HCT116 (cell line): ENCODE measurements at regions not wholly inside any gene's neighbourhood (a gene's known extent, or its start where the extent isn't known, plus 50 kb on each side); places are given as distances from the start of the nearest gene placed in this dataset.

Experiments used
- ATAC-seq: fragments of 200-7000 bp; cut with Tn5 transposase; 2 replicates; pipeline ENCODE4 v1.9.1; 2020; ENCODE audit warnings: mild to moderate bottlenecking, moderate library complexity
- BruUV-seq: library from RNA; stranded (reverse); fragments of 400-500 nt; replicated peaks from 2 replicates; lab custom pipeline; 2021; lab: Mats Ljungman, UMichigan
- CTCF ChIA-PET: fragments of 300-600 bp; sonication (Branson Sonifier 250); formaldehyde crosslinking; loops from one replicate; lab custom pipeline; 2021; ENCODE audit warnings: antibody characterized with exemption; lab: Charles Lee
- POLR2A ChIA-PET: fragments of 300-600, 350-600 bp; sonication (Branson Sonifier 250); formaldehyde crosslinking; loops from one replicate; lab custom pipeline; 2021; ENCODE audit warnings: antibody characterized with exemption; lab: Charles Lee
- RAD21 ChIA-PET, 2 experiments: fragments of 300-600 bp; sonication (Branson Sonifier 250); formaldehyde crosslinking; loops; one replicate each; lab custom pipeline; 2023; ENCODE audit warnings: low total read pairs in 2 of 2; ENCODE audit not compliant: uncharacterized antibody in 2 of 2, unreplicated experiment in 2 of 2, low non-redundant PET in 1 of 2; lab: Charles Lee
- DNase-seq: peaks from one replicate; pipeline ENCODE4 v3.0.0-alpha.2; 2010; ENCODE audit warnings: low read depth, low spot score
- H2AFZ ChIP-seq: fragments of 200-600 bp; shearing (Covaris generic), sonication (generic); 2 replicates; pipeline ENCODE4 v1.6.1; 2017; ENCODE audit warnings: low read depth, mixed run types, mixed read lengths, antibody characterized with exemption, low read length; ENCODE audit not compliant: poor library complexity, severe bottlenecking
- H3K27ac ChIP-seq: 2 replicates; pipeline ENCODE4 v1.5.1; 2012; ENCODE audit warnings: low read depth, low read length
- H3K27me3 ChIP-seq: fragments of 200-600 bp; sonication (generic); 2 replicates; pipeline ENCODE4 v1.6.1; 2016; ENCODE audit warnings: mixed run types, low read length, mixed read lengths; ENCODE audit not compliant: insufficient read depth
- H3K36me3 ChIP-seq, 2 experiments: fragments of 200-500 bp in 1 of 2; fragments of 200-600 bp in 1 of 2; sonication (Bioruptor generic) in 1 of 2; sonication (generic) in 1 of 2; 2 replicates each; pipeline versions ENCODE4 v1.5.1 to v1.6.1; 2014 to 2016; ENCODE audit warnings: low read length in 2 of 2, inconsistent platforms in 1 of 2, mixed read lengths in 1 of 2, mixed run types in 1 of 2; ENCODE audit not compliant: insufficient read depth in 2 of 2, control insufficient read depth in 1 of 2
- H3K4me1 ChIP-seq, 2 experiments: fragments of 200-600 bp in 1 of 2; sonication (generic) in 1 of 2; 2 replicates each; pipeline versions ENCODE4 v1.5.1 to v1.6.1; 2012 to 2017; ENCODE audit warnings: low read length in 2 of 2, inconsistent platforms in 1 of 2, mild to moderate bottlenecking in 1 of 2, mixed read lengths in 1 of 2, mixed run types in 1 of 2, moderate library complexity in 1 of 2; ENCODE audit not compliant: insufficient read depth in 2 of 2, control insufficient read depth in 1 of 2
- H3K4me2 ChIP-seq: fragments of 200-600 bp; sonication (generic); 2 replicates; pipeline ENCODE4 v1.6.1; 2017; ENCODE audit warnings: mixed run types, low read length, mixed read lengths
- H3K4me3 ChIP-seq, 2 experiments: fragments of 200-600 bp in 1 of 2; sonication (generic) in 1 of 2; replicated peaks in 1 of 2; 2 replicates each; pipeline ENCODE4 v1.5.1; 2011 to 2016; ENCODE audit warnings: low read length in 2 of 2, control low read depth in 1 of 2, low read depth in 1 of 2, mild to moderate bottlenecking in 1 of 2, mixed read lengths in 1 of 2, mixed run types in 1 of 2
- H3K79me2 ChIP-seq: fragments of 200-600 bp; sonication (generic); 2 replicates; pipeline ENCODE4 v1.6.1; 2017; ENCODE audit warnings: mild to moderate bottlenecking, mixed run types, low read length, moderate library complexity, mixed read lengths; ENCODE audit not compliant: insufficient read depth
- H3K9ac ChIP-seq: fragments of 200-600 bp; sonication (generic); 2 replicates; pipeline ENCODE4 v1.6.1; 2016; ENCODE audit warnings: low read length, mixed read lengths
- H3K9me2 ChIP-seq: fragments of 200-600 bp; sonication (generic), shearing (Covaris generic); 2 replicates; pipeline ENCODE4 v1.6.1; 2017; ENCODE audit warnings: mixed run types, mild to moderate bottlenecking, moderate library complexity; ENCODE audit not compliant: insufficient read depth
- H3K9me3 ChIP-seq, 2 experiments: fragments of 200-500 bp in 1 of 2; fragments of 200-600 bp in 1 of 2; sonication (Bioruptor generic) in 1 of 2; sonication (generic) in 1 of 2; 2 replicates each; pipeline ENCODE4 v1.6.1; 2014 to 2017; ENCODE audit warnings: low read length in 2 of 2, mixed read lengths in 2 of 2, inconsistent platforms in 1 of 2, low read depth in 1 of 2, mild to moderate bottlenecking in 1 of 2, mixed run types in 1 of 2, moderate library complexity in 1 of 2; ENCODE audit not compliant: control insufficient read depth in 1 of 2, insufficient read depth in 1 of 2
- H4K20me1 ChIP-seq: fragments of 200-600 bp; sonication (generic), shearing (Covaris generic); 2 replicates; pipeline ENCODE4 v1.6.1; 2017; ENCODE audit warnings: mixed run types, mild to moderate bottlenecking, moderate library complexity; ENCODE audit not compliant: insufficient read depth
- ATF3 ChIP-seq: IDR thresholded peaks from 2 replicates; pipeline ENCODE4 v1.6.1; 2012
- CBX3 ChIP-seq: IDR thresholded peaks from 2 replicates; pipeline ENCODE4 v1.6.1; 2012; ENCODE audit warnings: low read depth
- CEBPB ChIP-seq: IDR thresholded peaks from 2 replicates; pipeline ENCODE4 v1.6.1; 2012; ENCODE audit warnings: low read depth
- CTCF ChIP-seq, 3 experiments: fragments of 200-600 bp in 1 of 3; sonication (generic) in 1 of 3; IDR thresholded peaks in 2 of 3; conservative IDR thresholded peaks in 1 of 3; 2 replicates each; pipeline ENCODE4 v1.5.1; 2012 to 2017; ENCODE audit warnings: low read depth in 2 of 3, low read length in 2 of 3, antibody characterized with exemption in 1 of 3, borderline replicate concordance in 1 of 3, control low read depth in 1 of 3, mild to moderate bottlenecking in 1 of 3, mixed read lengths in 1 of 3, mixed run types in 1 of 3, moderate library complexity in 1 of 3; ENCODE audit not compliant: insufficient read depth in 1 of 3
- EGR1 ChIP-seq: IDR thresholded peaks from 2 replicates; pipeline ENCODE4 v1.6.1; 2012; ENCODE audit warnings: low read depth
- EZH2 ChIP-seq: fragments of 200-600 bp; sonication (generic); IDR thresholded peaks from 2 replicates; pipeline ENCODE4 v1.6.1; 2017; ENCODE audit warnings: antibody characterized with exemption, mixed run types
- EZH2phosphoT487 ChIP-seq: fragments of 200-600 bp; IDR thresholded peaks from 2 replicates; pipeline ENCODE4 v1.6.1; 2018; ENCODE audit warnings: antibody characterized with exemption, borderline replicate concordance
- FOSL1 ChIP-seq: IDR thresholded peaks from 2 replicates; pipeline ENCODE4 v1.6.1; 2012; ENCODE audit warnings: low read depth
- JUND ChIP-seq: IDR thresholded peaks from 2 replicates; pipeline ENCODE4 v1.6.1; 2012
- MAX ChIP-seq: IDR thresholded peaks from 2 replicates; pipeline ENCODE4 v1.6.1; 2012
- POLR2A ChIP-seq: IDR thresholded peaks from 2 replicates; pipeline ENCODE4 v1.7.0; 2011; ENCODE audit warnings: borderline replicate concordance; ENCODE audit not compliant: insufficient read depth, insufficient read length; ENCODE audit errors: extremely low read depth
- POLR2AphosphoS5 ChIP-seq: IDR thresholded peaks from 2 replicates; pipeline ENCODE4 v1.6.1; 2011; ENCODE audit warnings: mild to moderate bottlenecking, low read depth, low read length, moderate library complexity
- RAD21 ChIP-seq: IDR thresholded peaks from 2 replicates; pipeline ENCODE4 v1.6.1; 2012; ENCODE audit warnings: low read depth, mild to moderate bottlenecking
- REST ChIP-seq: IDR thresholded peaks from 2 replicates; pipeline ENCODE4 v1.6.1; 2012; ENCODE audit warnings: low read depth
- SIN3A ChIP-seq: IDR thresholded peaks from 2 replicates; pipeline ENCODE4 v1.6.1; 2012; ENCODE audit warnings: low read depth
- SP1 ChIP-seq: IDR thresholded peaks from 2 replicates; pipeline ENCODE4 v1.6.1; 2012; ENCODE audit warnings: low read depth
- SRF ChIP-seq: IDR thresholded peaks from 2 replicates; pipeline ENCODE4 v1.6.1; 2012; ENCODE audit warnings: low read depth
- YY1 ChIP-seq: IDR thresholded peaks from 2 replicates; pipeline ENCODE4 v1.6.1; 2011; ENCODE audit warnings: low read length, low read depth, moderate library complexity, mild to moderate bottlenecking; ENCODE audit not compliant: insufficient replicate concordance; ENCODE audit errors: extremely low read depth
- ZBTB33 ChIP-seq: IDR thresholded peaks from 2 replicates; pipeline ENCODE4 v1.6.1; 2011; ENCODE audit warnings: mild to moderate bottlenecking, low read length, moderate library complexity; ENCODE audit not compliant: insufficient replicate concordance; ENCODE audit errors: extremely low read depth
- ZFX ChIP-seq: fragments of 450-650 bp; IDR thresholded peaks from 2 replicates; pipeline ENCODE4 v1.6.1; 2017
- intact Hi-C: fragments of 100-400 bp; cut with micrococcal nuclease; formaldehyde crosslinking; loops from 2 replicates; pipeline ENCODE4 v1.10.0; 2022

GRCh38 chr5:85472749-85473148, 1088.1 kb upstream of the EDIL3 start:
- H3K27ac ChIP-seq = no peak overlapping the region

More at GRCh38 chr5:85472749-85473148, 1088.1 kb upstream of the EDIL3 start:
- Histone ChIP-seq H3K36me3 (no peaks in the 10 kb centered on the region), H3K27me3 (no peaks in the 10 kb centered on the region), H4K20me1 (no peaks in the 10 kb centered on the region; the same call in 1 of the 2 replicates), H3K4me3 (no peak overlapping the region), H3K4me2 (no peak overlapping the region), H3K79me2 (no peaks in the 10 kb centered on the region), H3K9me2 (no peaks in the 10 kb centered on the region), H3K9me3 (no peaks in the 10 kb centered on the region), H3K9ac (no peak overlapping the region), H3K4me1 (no peaks in the 10 kb centered on the region), H2AFZ (no peak overlapping the region)
- no peak for ATAC-seq
- POLR2A ChIA-PET = no interaction called here
- RAD21 ChIA-PET = no interaction called here
- TF ChIP-seq POLR2A (no peak), CTCF (IDR thresholded peaks at IDR 0.05 in 2 of 3, conservative IDR thresholded peaks at IDR 0.05 in 1 of 3; ENCODE audit: borderline replicate concordance in 1 of 3, insufficient read depth in 1 of 3, low read depth in 2 of 3, low read length in 2 of 3) (no peak), CEBPB (no peak), RAD21 (no peak), SRF (no peak), YY1 (no peak), ATF3 (no peak), EZH2phosphoT487 (no peak), ZBTB33 (no peak), ZFX (no peak), EZH2 (no peak), JUND (no peak), EGR1 (no peak), CBX3 (no peak), SIN3A (no peak), SP1 (no peak), MAX (no peak), POLR2AphosphoS5 (no peak), REST (no peak), FOSL1 (no peak)
- CTCF ChIA-PET = no interaction called here
- intact Hi-C loops = no loop called here
- no peak for DNase-seq
- BruUV-seq = no TSS peak
